NB4 (cell line): ENCODE measurements at regions not wholly inside any gene's neighbourhood (a gene's known extent, or its start where the extent isn't known, plus 50 kb on each side); places are given as distances from the start of the nearest gene placed in this dataset.

Experiments used
- DNase-seq: peaks from one replicate; pipeline ENCODE4 v3.0.0; 2010; ENCODE audit warnings: low read depth
- H3K4me3 ChIP-seq: one replicate; pipeline ENCODE4 v1.5.1; 2011; ENCODE audit warnings: mild to moderate bottlenecking, low read depth, low read length, moderate library complexity
- CTCF ChIP-seq: IDR thresholded peaks from one replicate; pipeline ENCODE4 v1.5.1; 2012; ENCODE audit warnings: low read depth, low read length
- MAX ChIP-seq: IDR thresholded peaks from 2 replicates; pipeline ENCODE4 v1.6.1; 2011; ENCODE audit warnings: low read depth, low read length
- MYC ChIP-seq: IDR thresholded peaks from 2 replicates; pipeline ENCODE4 v1.6.1; 2011; ENCODE audit warnings: low read depth, low read length
- POLR2A ChIP-seq: IDR thresholded peaks from 2 replicates; pipeline ENCODE4 v1.6.1; 2011; ENCODE audit warnings: mild to moderate bottlenecking; ENCODE audit not compliant: insufficient read length; ENCODE audit errors: extremely low read depth

GRCh38 chr3:15886521-15886920 is 88.7 kb upstream of the ANKRD28 start:
- no peak for TF ChIP-seq CTCF
- no peak for TF ChIP-seq MAX
- TF ChIP-seq POLR2A = no peak
- TF ChIP-seq MYC = no peak
- H3K4me3 ChIP-seq = no peak overlapping the region
- no peak for DNase-seq

GRCh38 chr3:15887261-15887660 is 89.5 kb upstream of the ANKRD28 start:
- TF ChIP-seq POLR2A = no peak
- no peak for DNase-seq
- no peak overlapping the region for H3K4me3 ChIP-seq

- no peak overlapping the region for H3K4me3 ChIP-seq
- TF ChIP-seq MAX = no peak
- no peak for TF ChIP-seq POLR2A
- TF ChIP-seq CTCF = no peak
- TF ChIP-seq MYC = no peak
- no peak for DNase-seq
Observed at GRCh38 chr3:15889936-15890335, 92.2 kb upstream of the ANKRD28 start.

GRCh38 chr3:15892311-15893227 is 94.8 kb upstream of the ANKRD28 start:
- no peak for DNase-seq
- no peak overlapping the region for H3K4me3 ChIP-seq
- TF ChIP-seq MAX (no peak), CTCF (no peak), POLR2A (no peak), MYC (no peak)

- no peak overlapping the region for H3K4me3 ChIP-seq
- no peak for DNase-seq
- TF ChIP-seq MYC (no peak), POLR2A (no peak), MAX (no peak), CTCF (no peak)
Observed at GRCh38 chr3:15894382-15894781, 96.6 kb upstream of the ANKRD28 start.

- H3K4me3 ChIP-seq = no peak overlapping the region
Observed at GRCh38 chr3:15896500-15896899, 98.7 kb upstream of the ANKRD28 start.

More at GRCh38 chr3:15896500-15896899, 98.7 kb upstream of the ANKRD28 start:
- no peak for DNase-seq
- TF ChIP-seq MAX (no peak), POLR2A (no peak), MYC (no peak), CTCF (no peak)
